Trophoblast cell (in vitro differentiated cells and primary cell): ENCODE measurements at regions not wholly inside any gene's neighbourhood (a gene's known extent, or its start where the extent isn't known, plus 50 kb on each side); places are given as distances from the start of the nearest gene placed in this dataset.

Source experiments
- DNase-seq, 2 donors: peaks; one replicate each; pipeline ENCODE4 v3.0.0-alpha.2; 2016
- H2AFZ ChIP-seq: 2 replicates; pipeline ENCODE4 v1.6.1; 2013; ENCODE audit warnings: low read length, moderate library complexity, mild to moderate bottlenecking; ENCODE audit not compliant: insufficient read depth, poor library complexity
- H2AK5ac ChIP-seq: 2 replicates; pipeline ENCODE4 v1.6.1; 2013; ENCODE audit warnings: mild to moderate bottlenecking, low read length
- H2BK120ac ChIP-seq: 2 replicates; pipeline ENCODE4 v1.6.1; 2013; ENCODE audit warnings: low read length, mild to moderate bottlenecking, moderate library complexity; ENCODE audit not compliant: insufficient read depth, poor library complexity
- H2BK12ac ChIP-seq: 2 replicates; pipeline ENCODE4 v1.6.1; 2013; ENCODE audit warnings: mild to moderate bottlenecking, low read length, moderate library complexity
- H2BK5ac ChIP-seq: 2 replicates; pipeline ENCODE4 v1.6.1; 2013; ENCODE audit warnings: low read length, low read depth, moderate library complexity, mild to moderate bottlenecking; ENCODE audit not compliant: poor library complexity
- H3K14ac ChIP-seq: 2 replicates; pipeline ENCODE4 v1.6.1; 2013; ENCODE audit warnings: mild to moderate bottlenecking, low read length
- H3K18ac ChIP-seq: 2 replicates; pipeline ENCODE4 v1.6.1; 2013; ENCODE audit warnings: mild to moderate bottlenecking, low read length
- H3K23ac ChIP-seq: 2 replicates; pipeline ENCODE4 v1.6.1; 2013; ENCODE audit warnings: low read length
- H3K27ac ChIP-seq: 2 replicates; pipeline ENCODE4 v1.5.1; 2013; ENCODE audit warnings: low read depth, mild to moderate bottlenecking, inconsistent platforms, low read length, moderate library complexity
- H3K27me3 ChIP-seq: 2 replicates; pipeline ENCODE4 v1.6.1; 2013; ENCODE audit warnings: inconsistent platforms, mild to moderate bottlenecking, low read length, moderate library complexity; ENCODE audit not compliant: insufficient read depth
- H3K36me3 ChIP-seq, 2 experiments: 1 replicate in 1 of 2; 2 replicates in 1 of 2; pipeline ENCODE4 v1.6.1; 2013; ENCODE audit warnings: low read length in 2 of 2, mild to moderate bottlenecking in 2 of 2, moderate library complexity in 1 of 2; ENCODE audit not compliant: insufficient read depth in 2 of 2, control insufficient read depth in 1 of 2
- H3K4ac ChIP-seq: 2 replicates; pipeline ENCODE4 v1.6.1; 2013; ENCODE audit warnings: low read depth, mild to moderate bottlenecking, low read length, moderate library complexity
- H3K4me1 ChIP-seq, 2 experiments: 1 replicate in 1 of 2; 2 replicates in 1 of 2; pipeline ENCODE4 v1.6.1; 2013; ENCODE audit warnings: low read length in 2 of 2, mild to moderate bottlenecking in 2 of 2, moderate library complexity in 1 of 2; ENCODE audit not compliant: insufficient read depth in 2 of 2, control insufficient read depth in 1 of 2
- H3K4me2 ChIP-seq: 2 replicates; pipeline ENCODE4 v1.6.1; 2013; ENCODE audit warnings: inconsistent platforms, mild to moderate bottlenecking, low read length, moderate library complexity
- H3K4me3 ChIP-seq: 2 replicates; pipeline ENCODE4 v1.5.1; 2013; ENCODE audit warnings: mild to moderate bottlenecking, low read depth, low read length, inconsistent platforms
- H3K79me1 ChIP-seq: one replicate; pipeline ENCODE4 v1.6.1; 2013; ENCODE audit warnings: low read length
- H3K79me2 ChIP-seq: 2 replicates; pipeline ENCODE4 v1.6.1; 2013; ENCODE audit warnings: low read length, mild to moderate bottlenecking; ENCODE audit not compliant: control insufficient read depth, insufficient read depth, poor library complexity
- H3K9ac ChIP-seq: 2 replicates; pipeline ENCODE4 v1.6.1; 2013; ENCODE audit warnings: mild to moderate bottlenecking, low read length
- H3K9me3 ChIP-seq: 2 replicates; pipeline ENCODE4 v1.6.1; 2013; ENCODE audit warnings: low read depth, mild to moderate bottlenecking, control low read depth, inconsistent platforms, low read length; ENCODE audit not compliant: insufficient read depth
- H4K12ac ChIP-seq: 2 replicates; pipeline ENCODE4 v1.6.1; 2013; ENCODE audit warnings: low read depth, mild to moderate bottlenecking, low read length, moderate library complexity
- H4K8ac ChIP-seq: 2 replicates; pipeline ENCODE4 v1.6.1; 2013; ENCODE audit warnings: low read depth, mild to moderate bottlenecking, low read length, moderate library complexity
- H4K91ac ChIP-seq: one replicate; pipeline ENCODE4 v1.6.1; 2013; ENCODE audit warnings: low read depth, mild to moderate bottlenecking, low read length, moderate library complexity
- WGBS: extraction: QIAGEN DNeasy Blood & Tissue Kit; methylation state at CpG from one replicate; pipeline ENCODE4 v1.1.7; 2013; ENCODE audit warnings: missing lambda C conversion rate; ENCODE audit not compliant: insufficient read length, insufficient coverage; ENCODE audit errors: extremely low coverage; 5-methylcytosine and 5-hydroxymethylcytosine counted together

- H3K4me3 ChIP-seq: no peak overlapping the region
- H3K79me2 ChIP-seq: no peaks in the 10 kb centered on the region
- H4K12ac ChIP-seq: no peak overlapping the region
- H2AK5ac ChIP-seq: no peak overlapping the region
- H4K91ac ChIP-seq: no peak overlapping the region
- H3K27ac ChIP-seq: no peak overlapping the region
- H3K36me3 ChIP-seq: no peaks in the 10 kb centered on the region
- no peaks in the 10 kb centered on the region for H3K9me3 ChIP-seq
- no peak overlapping the region for H2BK5ac ChIP-seq
- no peak overlapping the region for H3K23ac ChIP-seq
- H3K79me1 ChIP-seq: peaks cover under 1% of the 10 kb centered on the region
- H3K9ac ChIP-seq: no peak overlapping the region
- H3K4me1 ChIP-seq: peaks cover under 1 to 3% of the 10 kb centered on the region in 2 experiments
- H3K18ac ChIP-seq: no peak overlapping the region
- H3K4me2 ChIP-seq: no peak overlapping the region
- WGBS: no CpG with 5 or more reads among the region's 4 CpGs
- no peak overlapping the region for H4K8ac ChIP-seq
- H2BK120ac ChIP-seq: no peak overlapping the region
- no peak overlapping the region for H2AFZ ChIP-seq
- no peak overlapping the region for H3K14ac ChIP-seq
- H3K27me3 ChIP-seq: no peaks in the 10 kb centered on the region
- no peak for DNase-seq
- no peak overlapping the region for H2BK12ac ChIP-seq
- H3K4ac ChIP-seq: no peak overlapping the region
Observed at GRCh38 chr3:44042772-44043171, 198.9 kb upstream of the TOPAZ1 start.

GRCh38 chr3:44045476-44046275, 196.0 kb upstream of the TOPAZ1 start:
- Histone ChIP-seq H3K4me1 (peaks cover 14 to 16% of the 10 kb centered on the region in 2 experiments), H3K9ac (no peak overlapping the region), H3K79me1 (peaks cover 3% of the 10 kb centered on the region), H2BK120ac (no peak overlapping the region), H4K12ac (no peak overlapping the region), H3K27ac (no peak overlapping the region), H3K36me3 (no peaks in the 10 kb centered on the region), H4K8ac (no peak overlapping the region), H3K14ac (no peak overlapping the region), H3K27me3 (no peaks in the 10 kb centered on the region), H3K4ac (no peak overlapping the region), H2AK5ac (no peak overlapping the region), H4K91ac (no peak overlapping the region), H2AFZ (no peak overlapping the region), H3K79me2 (no peaks in the 10 kb centered on the region), H3K9me3 (no peaks in the 10 kb centered on the region), H3K4me2 (no peak overlapping the region), H2BK5ac (no peak overlapping the region), H3K23ac (no peak overlapping the region), H2BK12ac (no peak overlapping the region), H3K18ac (no peak overlapping the region), H3K4me3 (no peak overlapping the region)
- peak; percentile 10 to 48 for DNase-seq
- no CpG with 5 or more reads among the region's 4 CpGs for WGBS

GRCh38 chr3:44047796-44048195, 193.9 kb upstream of the TOPAZ1 start:
- Histone ChIP-seq H3K4ac (no peak overlapping the region), H2BK120ac (no peak overlapping the region), H3K79me2 (no peaks in the 10 kb centered on the region), H3K9ac (no peak overlapping the region), H4K12ac (no peak overlapping the region), H2AFZ (no peak overlapping the region), H2BK12ac (no peak overlapping the region), H2AK5ac (no peak overlapping the region), H3K9me3 (peaks cover 2% of the 10 kb centered on the region), H3K14ac (no peak overlapping the region), H2BK5ac (no peak overlapping the region), H4K91ac (no peak overlapping the region), H3K27ac (peak overlapping the region; percentile 43), H3K4me3 (no peak overlapping the region), H3K4me1 (peaks cover 14 to 16% of the 10 kb centered on the region in 2 experiments), H4K8ac (no peak overlapping the region), H3K27me3 (no peaks in the 10 kb centered on the region), H3K36me3 (no peaks in the 10 kb centered on the region), H3K4me2 (peak overlapping the region; percentile 47), H3K18ac (no peak overlapping the region), H3K23ac (no peak overlapping the region), H3K79me1 (peaks cover 3% of the 10 kb centered on the region)
- WGBS: no CpG with 5 or more reads among the region's 3 CpGs
- DNase-seq: peak; percentile 11 to 77

- peak overlapping the region; percentile 45 for H2BK12ac ChIP-seq
- DNase-seq: peak; percentile 57 to 89
- H3K9ac ChIP-seq: no peak overlapping the region
- peak overlapping the region; percentile 36 for H2BK5ac ChIP-seq
- no peak overlapping the region for H4K12ac ChIP-seq
- peaks cover 14 to 16% of the 10 kb centered on the region in 2 experiments for H3K4me1 ChIP-seq
- H2AK5ac ChIP-seq: peak overlapping the region; percentile 70
- H3K4me3 ChIP-seq: no peak overlapping the region
- peak overlapping the region; percentile 57 for H3K14ac ChIP-seq
- H4K8ac ChIP-seq: no peak overlapping the region
- H3K36me3 ChIP-seq: no peaks in the 10 kb centered on the region
- H3K18ac ChIP-seq: no peak overlapping the region
- no peaks in the 10 kb centered on the region for H3K27me3 ChIP-seq
- peak overlapping the region; percentile 54 for H3K4me2 ChIP-seq
- no peak overlapping the region for H2AFZ ChIP-seq
- H3K23ac ChIP-seq: no peak overlapping the region
- H3K79me1 ChIP-seq: peaks cover 3% of the 10 kb centered on the region
- H3K27ac ChIP-seq: peak overlapping the region; percentile 80
- no CpG with 5 or more reads among the region's 3 CpGs for WGBS
- H3K79me2 ChIP-seq: no peaks in the 10 kb centered on the region
- peak overlapping the region; percentile 30 for H4K91ac ChIP-seq
- peak overlapping the region; percentile 38 for H2BK120ac ChIP-seq
- H3K9me3 ChIP-seq: peaks cover 2% of the 10 kb centered on the region
- no peak overlapping the region for H3K4ac ChIP-seq
Observed at GRCh38 chr3:44048196-44048924, 193.3 kb upstream of the TOPAZ1 start.
